ENCODE measurements at regions not wholly inside any gene's neighbourhood (a gene's known extent, or its start where the extent isn't known, plus 50 kb on each side); places are given as distances from the start of the nearest gene placed in this dataset.
"Not testable (repeated sequence)": the region's sequence is repeated elsewhere in the genome, so short reads cannot be mapped to it uniquely, and the experiment has no call there.

DNA sequence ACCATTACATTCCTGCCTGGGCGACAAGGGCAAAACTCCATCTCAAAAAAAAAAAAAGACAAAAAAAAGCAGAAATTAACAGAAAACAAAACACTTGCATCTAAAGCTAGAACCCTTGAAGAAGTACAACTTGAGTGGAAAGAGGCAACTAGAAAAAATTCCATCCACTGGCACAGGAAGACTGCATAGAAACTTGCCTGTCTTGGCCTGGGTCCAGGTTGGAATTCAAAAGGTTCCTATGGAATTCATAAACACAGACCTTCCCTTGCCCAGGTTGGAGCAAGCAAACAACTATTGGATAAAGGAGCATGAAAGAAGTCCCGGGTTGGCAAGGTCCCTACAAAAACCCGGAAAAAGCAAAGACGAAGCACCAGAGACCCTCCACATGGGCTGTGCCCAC is 69.8 kb downstream of the CCDC71L start:
- DNase-seq, result no peak
- Mint-ChIP-seq H3K4me1 (no peaks in the 10 kb centered on the region), H3K36me3 (no peaks in the 10 kb centered on the region), H3K9me3 (peaks cover 0 to 5% (median 0%) of the 10 kb centered on the region in 6 donors), H3K27ac (no peak overlapping the region), H3K27me3 (ENCODE audit: low read depth in 3 of 3) (peaks cover 0 to 6% (median 1%) of the 10 kb centered on the region in 3 donors), H3K4me3 (no peak overlapping the region)

DNA sequence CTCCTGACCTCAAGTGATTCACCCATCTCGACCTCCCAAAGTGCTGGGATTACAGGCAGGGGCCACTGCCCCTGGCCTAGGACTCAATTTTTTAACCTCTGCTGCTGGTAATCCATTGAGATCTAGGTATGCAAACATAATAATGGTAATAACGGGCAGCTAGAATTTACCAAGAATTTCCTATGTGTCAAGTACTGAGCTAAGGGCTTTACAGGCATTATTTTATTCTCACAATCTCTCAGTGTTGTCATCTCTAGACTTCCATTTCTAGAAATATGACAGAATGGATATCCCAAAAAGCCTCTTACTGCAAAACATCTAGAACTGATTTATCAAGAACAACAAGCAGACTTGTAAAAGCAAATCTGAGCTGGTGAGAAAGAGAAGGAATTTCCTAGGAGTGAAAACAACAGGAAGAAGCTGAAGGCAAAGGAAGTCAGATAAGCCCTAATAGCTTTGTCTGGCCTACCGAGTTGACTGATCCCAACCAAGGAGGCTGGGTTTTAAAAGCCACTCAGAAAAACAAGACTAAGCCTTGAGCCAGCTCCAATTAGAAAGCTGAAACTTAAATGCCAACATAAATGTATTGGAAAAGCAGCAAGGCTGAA is 70.6 kb downstream of the CCDC71L start:
- H3K4me3 Mint-ChIP-seq, result no peak overlapping the region
- DNase-seq, result no peak
- peaks cover 0 to 5% (median 0%) of the 10 kb centered on the region in 6 donors for H3K9me3 Mint-ChIP-seq
- no peak overlapping the region for H3K27ac Mint-ChIP-seq
- H3K4me1 Mint-ChIP-seq, result no peaks in the 10 kb centered on the region
- H3K27me3 Mint-ChIP-seq (ENCODE audit: low read depth in 3 of 3), result peaks cover 0 to 3% (median 1%) of the 10 kb centered on the region in 3 donors
- H3K36me3 Mint-ChIP-seq, result no peaks in the 10 kb centered on the region

DNA sequence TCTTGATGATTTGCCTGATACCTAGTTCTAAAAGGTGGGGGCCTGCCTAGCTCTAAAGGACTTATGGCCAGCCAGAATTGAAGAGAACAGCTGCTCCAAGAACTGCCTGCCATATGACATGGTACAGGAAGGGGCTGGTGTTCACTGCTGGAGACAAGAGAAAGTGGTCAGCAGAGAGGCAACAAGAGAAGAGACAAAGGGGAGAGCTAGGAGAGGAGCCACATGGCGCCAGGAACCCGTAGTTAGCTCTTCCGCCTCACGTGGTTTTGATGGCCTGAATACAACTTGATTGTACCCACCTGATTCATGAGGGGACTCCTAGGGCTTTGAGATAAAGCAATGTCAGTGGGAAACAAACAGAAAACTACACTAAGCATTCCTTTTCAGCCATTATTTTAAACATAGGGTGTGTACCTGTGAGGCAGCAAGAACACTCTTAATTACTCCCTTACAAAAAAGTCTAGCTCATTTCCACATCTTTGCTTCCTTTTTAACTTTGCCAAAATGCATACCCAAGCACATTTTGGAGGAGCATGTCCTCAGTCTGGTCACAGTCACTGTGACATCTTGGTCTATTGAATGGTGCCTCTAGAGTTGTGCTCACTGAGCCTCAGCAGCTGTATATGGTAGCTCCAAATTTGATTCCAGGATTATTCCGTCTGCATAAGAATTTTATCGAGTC is 71.6 kb downstream of the CCDC71L start:
- no peak for DNase-seq
- Mint-ChIP-seq H3K27ac (no peak overlapping the region), H3K27me3 (ENCODE audit: low read depth in 3 of 3) (peaks cover 0 to 3% (median 2%) of the 10 kb centered on the region in 3 donors), H3K36me3 (no peaks in the 10 kb centered on the region), H3K9me3 (peaks cover 0 to 5% (median 0%) of the 10 kb centered on the region in 6 donors), H3K4me3 (no peak overlapping the region), H3K4me1 (no peaks in the 10 kb centered on the region)

DNA sequence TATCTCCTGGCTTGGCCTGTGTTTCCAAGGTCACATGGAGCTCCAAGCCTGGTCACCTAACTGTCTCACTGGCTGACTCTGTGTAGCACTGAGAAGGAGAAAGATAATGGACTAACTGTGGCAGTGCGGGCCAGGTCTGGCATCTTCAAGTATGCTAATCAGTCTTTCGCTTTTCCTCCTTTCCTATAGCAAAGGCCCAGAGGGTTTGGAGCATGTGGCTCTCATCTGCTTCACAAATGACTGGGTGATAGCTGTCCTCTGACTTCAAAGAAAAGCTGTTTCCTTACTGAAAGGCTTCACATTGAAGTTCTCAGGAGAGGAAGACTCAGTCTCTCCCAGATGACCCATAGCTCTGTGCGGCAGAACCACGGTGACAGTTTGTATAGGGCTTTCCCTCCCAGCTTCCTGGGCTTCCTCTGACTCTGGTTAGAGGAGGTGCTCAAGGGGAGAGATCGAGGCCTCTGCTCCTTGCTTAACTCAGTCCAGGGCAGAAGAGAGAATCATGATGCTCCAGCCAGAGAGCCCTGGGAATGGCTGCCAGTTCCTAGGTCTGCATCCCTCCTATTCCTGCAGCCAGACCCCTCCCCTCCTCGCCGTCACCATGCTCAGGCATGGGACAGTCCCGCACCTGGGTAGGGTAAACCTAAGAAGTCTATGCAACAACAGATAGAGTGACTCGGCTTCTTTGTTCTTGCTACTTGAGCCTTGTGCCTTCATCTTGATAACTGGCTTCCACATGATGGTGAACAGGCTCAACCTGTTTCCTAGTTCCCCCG is 72.3 kb downstream of the CCDC71L start:
- H3K27me3 Mint-ChIP-seq (ENCODE audit: low read depth in 3 of 3), result peaks cover 3 to 4% (median 4%) of the 10 kb centered on the region in 3 donors
- no peak overlapping the region for H3K4me3 Mint-ChIP-seq
- peaks cover 0 to 5% (median 0%) of the 10 kb centered on the region in 6 donors for H3K9me3 Mint-ChIP-seq
- H3K36me3 Mint-ChIP-seq, result peaks cover 0 to 3% (median 0%) of the 10 kb centered on the region in 3 donors
- no peak overlapping the region for H3K27ac Mint-ChIP-seq
- H3K4me1 Mint-ChIP-seq, result no peaks in the 10 kb centered on the region
- no peak for DNase-seq

DNA sequence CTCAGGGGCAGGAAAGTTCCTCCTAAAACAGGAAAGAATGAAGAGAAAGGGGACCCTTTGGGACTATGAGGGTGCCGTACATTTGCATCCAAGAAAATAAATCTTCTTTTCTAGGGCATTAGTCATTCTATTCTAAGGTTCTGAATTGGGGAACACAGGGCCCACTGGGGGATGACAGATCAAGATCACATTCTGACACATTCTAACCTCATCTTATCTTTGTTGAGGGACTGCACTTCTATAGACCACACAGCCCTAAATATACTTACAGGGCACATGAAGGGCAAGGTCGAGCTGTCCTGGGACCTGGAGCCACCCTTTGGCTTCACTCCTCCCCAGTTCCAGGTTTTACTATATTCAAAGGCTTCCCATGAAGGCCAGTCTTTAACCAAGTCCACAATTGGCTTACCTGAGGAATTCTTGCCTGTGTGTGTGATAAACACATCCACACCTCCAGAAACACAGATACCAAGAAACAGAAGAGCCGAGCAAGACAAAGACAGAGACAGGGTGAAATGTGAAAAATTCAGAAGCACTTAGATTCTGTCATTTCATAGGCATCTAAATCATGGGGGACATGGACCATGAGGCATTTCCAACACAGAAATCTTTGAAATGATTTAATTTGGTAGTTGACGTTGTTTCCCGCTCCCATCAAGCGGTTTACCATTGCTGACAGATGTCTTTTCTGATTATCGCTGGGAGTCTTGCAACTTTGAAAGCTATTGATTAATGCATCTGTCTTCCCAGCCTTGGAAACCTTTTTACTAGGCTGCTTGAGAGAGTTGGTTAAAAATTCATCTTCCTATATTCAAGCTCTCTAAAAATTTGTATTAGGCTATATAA is 75.8 kb downstream of the CCDC71L start:
- no peak for DNase-seq
- H3K36me3 Mint-ChIP-seq, result peaks cover 0 to 3% (median 0%) of the 10 kb centered on the region in 3 donors
- no peak overlapping the region for H3K4me3 Mint-ChIP-seq
- peaks cover 3 to 6% (median 4%) of the 10 kb centered on the region in 3 donors for H3K27me3 Mint-ChIP-seq (ENCODE audit: low read depth in 3 of 3)
- H3K9me3 Mint-ChIP-seq, result peaks cover 0 to 5% (median 0%) of the 10 kb centered on the region in 6 donors
- H3K4me1 Mint-ChIP-seq, result no peaks in the 10 kb centered on the region
- no peak overlapping the region for H3K27ac Mint-ChIP-seq

DNA sequence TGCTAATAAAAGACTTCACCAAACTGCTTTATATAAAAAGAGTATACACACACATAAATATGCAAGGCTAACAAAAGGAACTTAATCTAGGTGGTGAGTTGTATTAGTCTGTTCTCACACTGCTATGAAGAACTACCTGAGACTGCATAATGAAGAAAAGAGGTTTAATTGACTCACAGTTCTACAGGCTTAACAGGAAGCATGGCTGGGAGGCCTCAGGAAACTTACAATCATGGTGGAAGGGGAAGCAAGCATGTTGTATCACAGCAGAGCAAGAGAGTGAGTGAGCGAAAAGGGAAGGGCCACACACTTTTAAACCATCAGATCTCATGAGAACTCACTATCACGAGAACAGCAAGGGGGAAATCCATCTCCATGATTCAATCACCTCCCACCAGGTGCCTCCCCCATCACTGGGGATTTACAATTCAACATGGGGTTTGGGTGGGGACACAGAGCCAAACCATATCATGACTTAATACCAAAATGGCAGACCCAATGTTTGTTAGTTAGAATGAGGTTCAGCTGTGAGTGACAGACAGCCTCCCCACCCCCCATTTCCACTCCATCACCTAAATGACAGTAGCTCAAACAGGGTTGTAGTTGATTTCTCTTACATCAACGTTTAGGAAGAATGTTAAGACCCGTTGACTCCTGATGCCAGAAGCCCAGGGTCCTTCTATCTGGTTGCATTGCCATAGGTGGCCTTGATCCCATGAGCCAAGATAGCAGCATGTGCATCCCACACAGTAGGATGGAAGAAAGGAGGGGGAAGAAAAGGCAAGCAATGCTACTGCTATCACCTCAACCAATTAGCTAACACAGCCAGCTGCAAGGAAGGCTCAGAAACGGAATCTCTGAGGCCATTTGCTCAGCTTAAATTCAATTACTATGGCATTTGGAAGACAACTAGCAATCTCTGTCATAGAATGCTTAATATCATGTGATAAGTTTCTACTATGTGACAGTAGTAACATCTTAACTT is 77.0 kb downstream of the CCDC71L start:
- H3K4me3 Mint-ChIP-seq, result no peak overlapping the region
- no peak for DNase-seq
- no peak overlapping the region for H3K27ac Mint-ChIP-seq
- peaks cover 0 to 3% (median 0%) of the 10 kb centered on the region in 3 donors for H3K36me3 Mint-ChIP-seq
- no peaks in the 10 kb centered on the region for H3K9me3 Mint-ChIP-seq
- no peaks in the 10 kb centered on the region for H3K4me1 Mint-ChIP-seq
- H3K27me3 Mint-ChIP-seq (ENCODE audit: low read depth in 3 of 3), result peaks cover 4 to 7% (median 6%) of the 10 kb centered on the region in 3 donors

DNA sequence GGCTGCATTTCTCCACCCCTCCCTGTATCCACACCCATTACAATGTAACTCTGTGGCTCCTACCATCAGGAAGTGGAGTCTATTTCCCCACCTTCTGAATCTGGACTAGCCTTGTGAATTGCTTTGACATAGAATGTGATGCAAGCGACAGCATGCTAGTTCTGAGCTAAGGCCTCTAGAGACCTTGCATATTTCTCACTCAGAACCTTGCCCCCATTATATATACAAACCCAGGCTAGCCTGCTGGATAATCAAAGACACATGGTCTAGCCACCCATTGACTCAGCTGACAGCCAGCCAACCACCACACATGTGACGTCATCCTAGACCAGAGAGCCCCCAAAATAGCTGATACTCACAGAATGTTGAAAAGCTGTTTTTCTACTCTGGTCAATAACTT is 77.9 kb downstream of the CCDC71L start:
- peaks cover 0 to 3% (median 0%) of the 10 kb centered on the region in 3 donors for H3K36me3 Mint-ChIP-seq
- no peak overlapping the region for H3K4me3 Mint-ChIP-seq
- H3K27me3 Mint-ChIP-seq (ENCODE audit: low read depth in 3 of 3), result peaks cover 4 to 7% (median 6%) of the 10 kb centered on the region in 3 donors
- DNase-seq, result no peak
- no peak overlapping the region for H3K27ac Mint-ChIP-seq
- H3K9me3 Mint-ChIP-seq, result no peaks in the 10 kb centered on the region
- H3K4me1 Mint-ChIP-seq, result no peaks in the 10 kb centered on the region

DNA sequence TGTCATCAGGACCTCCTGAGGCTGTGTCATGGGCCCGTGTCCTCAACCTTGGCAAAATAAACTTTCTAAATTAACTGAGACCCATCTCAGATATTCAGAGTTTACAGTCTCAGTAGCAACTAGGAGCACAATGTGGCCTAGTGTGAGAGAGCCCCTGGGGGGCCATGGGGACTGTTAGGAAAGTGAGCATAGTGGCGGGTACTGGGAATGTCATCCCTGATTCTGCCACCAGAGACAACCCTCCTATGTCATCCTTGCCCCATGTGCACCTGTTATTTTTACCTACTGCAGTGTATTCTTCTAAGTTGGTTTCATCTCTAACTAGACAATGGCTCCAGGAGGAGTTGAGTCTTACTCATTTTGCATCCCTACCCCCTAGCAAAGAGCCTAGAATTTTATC is 78.6 kb downstream of the CCDC71L start:
- no peak overlapping the region for H3K4me3 Mint-ChIP-seq
- H3K27me3 Mint-ChIP-seq (ENCODE audit: low read depth in 3 of 3), result peaks cover 4 to 7% (median 6%) of the 10 kb centered on the region in 3 donors
- no peak for DNase-seq
- peaks cover 0 to 3% (median 0%) of the 10 kb centered on the region in 3 donors for H3K36me3 Mint-ChIP-seq
- no peaks in the 10 kb centered on the region for H3K9me3 Mint-ChIP-seq
- no peak overlapping the region for H3K27ac Mint-ChIP-seq
- H3K4me1 Mint-ChIP-seq, result no peaks in the 10 kb centered on the region

DNA sequence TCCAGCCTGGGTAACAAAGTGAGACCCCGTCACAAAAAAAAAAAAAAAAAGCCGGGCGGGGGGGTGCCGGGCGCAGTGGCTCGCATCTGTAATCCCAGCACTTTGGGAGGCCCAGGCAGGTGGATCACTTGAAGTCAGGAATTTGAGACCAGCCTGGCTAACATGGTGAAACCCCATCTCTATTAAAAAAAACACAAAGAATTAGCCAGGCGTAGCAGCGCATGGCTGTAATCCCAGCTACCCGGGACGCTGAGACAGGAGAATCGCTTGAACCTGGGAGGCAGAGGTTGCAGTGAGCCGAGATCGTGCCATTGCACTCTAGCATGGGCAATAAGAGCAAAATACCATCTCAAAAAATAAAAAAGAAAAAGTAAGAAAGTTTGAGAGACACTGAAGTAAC is 81.9 kb downstream of the CCDC71L start:
- not testable (repeated sequence) for H3K4me1 Mint-ChIP-seq; H3K9me3 Mint-ChIP-seq; H3K27me3 Mint-ChIP-seq (ENCODE audit: low read depth in 3 of 3); H3K4me3 Mint-ChIP-seq; H3K27ac Mint-ChIP-seq; H3K36me3 Mint-ChIP-seq; DNase-seq

DNA sequence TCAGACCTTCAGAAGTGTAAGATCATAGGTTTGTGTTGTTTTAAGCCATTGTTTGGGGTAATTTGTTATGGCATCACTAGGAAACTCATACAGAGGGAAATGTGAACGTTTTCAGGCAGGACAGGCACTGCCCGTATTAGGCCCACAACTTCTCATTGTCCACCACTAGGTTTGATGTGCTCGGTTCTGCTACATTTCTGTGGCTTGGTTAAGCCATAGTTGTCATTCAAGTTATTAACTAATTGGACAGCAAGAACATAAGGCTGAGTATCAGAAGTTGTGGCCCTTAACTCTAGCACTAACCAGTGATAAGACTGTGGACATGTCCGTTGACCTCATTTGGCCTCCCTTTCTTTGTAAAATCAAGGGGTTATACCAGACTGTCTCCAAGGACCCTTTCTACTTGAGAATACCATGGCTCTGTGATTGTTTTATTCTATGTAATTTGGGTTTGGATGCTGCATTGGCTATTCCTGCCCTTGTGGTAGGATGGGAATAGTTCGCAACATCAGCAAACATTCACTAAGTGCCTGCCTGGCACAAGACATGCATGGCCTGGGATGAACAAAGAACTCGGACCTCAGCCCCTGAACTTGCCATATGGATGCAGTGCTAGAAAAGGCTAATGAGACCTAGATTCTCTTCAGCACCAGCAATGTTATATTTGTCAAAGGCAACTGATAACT is 85.7 kb downstream of the CCDC71L start:
- Mint-ChIP-seq H3K4me1 (no peaks in the 10 kb centered on the region), H3K9me3 (no peaks in the 10 kb centered on the region), H3K27me3 (ENCODE audit: low read depth in 3 of 3) (peaks cover 2 to 16% (median 4%) of the 10 kb centered on the region in 3 donors), H3K4me3 (no peak overlapping the region), H3K36me3 (no peaks in the 10 kb centered on the region), H3K27ac (no peak overlapping the region)
- no peak for DNase-seq

DNA sequence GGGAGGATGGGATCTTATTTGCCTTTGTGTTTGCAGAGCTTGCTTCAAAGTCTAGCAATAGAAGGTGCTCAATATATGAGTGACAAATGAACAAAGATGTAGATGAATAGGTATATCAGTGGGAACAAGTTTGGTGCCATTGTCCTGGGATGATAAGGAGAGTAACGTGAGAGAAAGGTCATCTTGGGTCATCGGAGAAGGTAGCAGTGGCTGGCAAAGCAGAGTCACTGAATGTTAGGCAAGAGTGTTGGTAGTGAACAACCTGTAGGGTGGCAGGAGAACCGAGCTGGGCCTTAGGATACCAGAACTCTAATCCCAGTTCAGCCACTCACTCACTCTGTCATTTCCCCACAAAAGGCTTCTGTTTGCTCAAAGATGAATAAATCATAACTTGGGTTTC is 87.2 kb downstream of the CCDC71L start:
- Mint-ChIP-seq H3K27me3 (ENCODE audit: low read depth in 3 of 3) (peaks cover 2 to 14% (median 4%) of the 10 kb centered on the region in 3 donors), H3K9me3 (no peaks in the 10 kb centered on the region), H3K36me3 (no peaks in the 10 kb centered on the region), H3K4me1 (no peaks in the 10 kb centered on the region), H3K27ac (no peak overlapping the region), H3K4me3 (no peak overlapping the region)
- no peak for DNase-seq

DNA sequence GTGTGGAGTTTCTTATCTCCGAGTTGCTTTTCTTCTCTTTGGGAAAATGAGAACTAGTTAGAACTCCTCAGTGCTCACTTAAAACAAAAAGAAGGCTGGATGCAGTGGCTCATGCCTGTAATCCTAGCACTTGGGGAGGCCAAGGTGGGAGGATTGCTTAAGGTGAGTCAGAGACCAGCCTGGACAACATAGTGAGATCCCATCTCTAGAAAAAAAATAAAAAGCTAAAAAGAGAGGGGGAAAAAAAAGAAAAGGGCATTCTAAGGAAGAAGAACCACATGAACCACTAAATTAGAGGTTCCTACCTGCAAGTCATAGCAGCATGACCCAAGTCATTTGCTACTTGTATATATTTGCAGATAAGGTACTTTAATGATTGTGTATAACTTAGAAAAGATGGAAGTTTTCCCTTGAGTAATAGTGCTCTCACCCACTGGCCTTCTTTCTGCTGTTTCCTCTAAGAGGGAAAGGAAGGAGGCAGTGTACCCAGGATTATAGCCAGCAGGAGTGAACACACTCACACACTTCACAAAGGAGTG is 87.8 kb downstream of the CCDC71L start:
- no peaks in the 10 kb centered on the region for H3K9me3 Mint-ChIP-seq
- no peak for DNase-seq
- no peak overlapping the region for H3K4me3 Mint-ChIP-seq
- peaks cover 2 to 14% (median 4%) of the 10 kb centered on the region in 3 donors for H3K27me3 Mint-ChIP-seq (ENCODE audit: low read depth in 3 of 3)
- no peaks in the 10 kb centered on the region for H3K36me3 Mint-ChIP-seq
- H3K27ac Mint-ChIP-seq, result no peak overlapping the region
- H3K4me1 Mint-ChIP-seq, result no peaks in the 10 kb centered on the region
